ENCODE measurements at regions not wholly inside any gene's neighbourhood (a gene's known extent, or its start where the extent isn't known, plus 50 kb on each side); places are given as distances from the start of the nearest gene placed in this dataset.

GRCh38 chr4:65265526-65265925 is 404.8 kb downstream of the EPHA5 start:
- no peak for TF ChIP-seq CTCF (conservative IDR thresholded peaks at IDR 0.05; ENCODE audit: low read depth, low read length)
- no peak for DNase-seq (ENCODE audit: low read depth)
- no peak overlapping the region for H3K4me3 ChIP-seq (ENCODE audit: low read depth, low read length)

DNA sequence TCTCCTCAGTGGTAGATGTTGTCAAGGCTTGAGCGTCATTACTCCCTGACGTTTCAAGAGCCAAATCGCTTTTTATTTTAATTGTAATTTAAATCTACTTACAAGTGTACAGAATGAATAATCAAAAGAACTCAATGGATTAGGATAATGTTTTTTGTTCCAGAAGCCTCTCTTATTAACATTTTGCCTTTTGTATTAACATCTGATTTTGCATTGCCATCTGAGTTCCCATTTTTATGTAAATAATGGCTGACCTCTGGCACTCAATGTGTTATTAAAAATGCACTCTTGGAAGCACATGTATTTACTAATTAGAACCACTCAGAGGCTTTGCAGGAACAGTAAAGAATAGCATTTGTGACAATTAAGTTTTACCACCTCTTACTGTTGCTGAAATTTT is 411.0 kb downstream of the EPHA5 start:
- H3K4me3 ChIP-seq (ENCODE audit: low read depth, low read length) = no peak overlapping the region
- no peak for DNase-seq (ENCODE audit: low read depth)
- TF ChIP-seq CTCF (conservative IDR thresholded peaks at IDR 0.05; ENCODE audit: low read depth, low read length) = no peak

- TF ChIP-seq CTCF (conservative IDR thresholded peaks at IDR 0.05; ENCODE audit: low read depth, low read length) = no peak
- DNase-seq (ENCODE audit: low read depth) = no peak
- H3K4me3 ChIP-seq (ENCODE audit: low read depth, low read length) = no peak overlapping the region
Observed at GRCh38 chr4:65250916-65251315, 419.4 kb downstream of the EPHA5 start.

GRCh38 chr4:65249111-65249510 is 421.2 kb downstream of the EPHA5 start:
- no peak overlapping the region for H3K4me3 ChIP-seq (ENCODE audit: low read depth, low read length)
- DNase-seq (ENCODE audit: low read depth) = no peak
- TF ChIP-seq CTCF (conservative IDR thresholded peaks at IDR 0.05; ENCODE audit: low read depth, low read length) = no peak

DNA sequence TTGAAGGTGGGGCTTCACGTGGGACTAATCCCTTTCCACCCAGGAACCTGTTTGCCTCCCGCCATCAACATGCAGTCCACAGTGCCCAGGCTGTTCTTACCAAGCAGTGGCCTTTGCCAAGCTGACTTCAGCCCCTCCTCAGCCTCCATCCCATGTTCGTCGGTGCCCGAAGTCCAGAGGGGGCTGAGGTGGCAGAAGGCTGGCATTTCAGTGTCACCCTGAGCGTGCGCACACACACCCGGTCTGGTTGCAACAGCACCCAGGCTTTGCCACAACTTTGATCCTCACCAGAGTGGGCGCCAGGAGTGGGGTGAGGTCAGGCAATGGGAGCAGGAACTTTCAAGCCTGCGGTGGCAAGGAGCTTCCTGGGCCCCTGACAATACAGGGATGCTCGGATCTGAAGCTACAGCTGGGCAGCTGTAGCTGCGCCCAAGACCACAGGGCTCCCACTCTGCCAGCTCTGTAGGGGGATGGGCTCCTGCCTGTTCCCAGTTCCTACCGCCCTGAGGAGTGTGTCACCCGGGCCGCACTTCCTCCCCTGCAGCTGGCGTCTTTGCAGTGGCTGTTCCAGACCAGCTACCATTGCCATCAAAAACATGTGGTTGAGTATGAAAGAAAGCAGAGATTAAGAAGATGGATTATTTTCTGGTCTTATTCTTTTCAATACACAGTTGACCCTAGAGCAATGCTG is 428.0 kb downstream of the EPHA5 start:
- TF ChIP-seq CTCF (conservative IDR thresholded peaks at IDR 0.05; ENCODE audit: low read depth, low read length) = no peak
- DNase-seq (ENCODE audit: low read depth) = no peak

DNA sequence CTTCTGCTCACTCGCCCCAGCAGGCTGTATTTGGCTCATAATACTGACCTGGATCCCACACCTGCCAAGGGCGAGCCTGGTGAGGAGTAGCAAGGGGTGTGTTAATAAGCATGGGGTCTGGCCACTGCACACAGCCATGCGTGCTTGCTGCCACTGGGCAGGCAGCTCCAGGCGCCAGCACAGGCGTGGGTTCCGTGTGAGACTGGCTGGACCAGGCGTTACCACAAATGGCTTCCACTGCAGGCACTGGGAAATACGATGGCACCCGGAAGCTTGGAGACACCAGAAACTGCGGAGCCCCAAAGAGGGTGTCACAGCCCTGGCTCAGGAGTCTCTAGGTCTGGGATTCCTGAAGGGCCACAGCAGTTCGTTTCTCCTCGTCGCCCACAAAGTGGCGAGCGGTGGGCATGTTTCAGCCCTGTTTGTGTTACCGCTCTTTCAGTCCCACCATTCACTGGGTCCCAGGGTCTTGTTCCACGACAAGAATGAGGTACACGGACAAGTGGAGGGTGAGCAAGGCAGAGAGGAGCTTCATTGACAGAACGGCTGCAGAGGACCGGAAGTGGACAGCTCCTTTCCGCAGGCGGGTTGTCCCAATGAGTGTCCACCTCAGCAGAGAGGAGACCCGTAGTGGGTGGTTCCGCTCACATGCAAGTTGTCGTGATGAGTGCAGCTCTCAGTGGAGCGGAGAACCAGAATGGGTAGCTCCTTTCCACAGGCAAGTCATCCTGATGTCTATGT is 428.9 kb downstream of the EPHA5 start:
- no peak for DNase-seq (ENCODE audit: low read depth)
- no peak overlapping the region for H3K4me3 ChIP-seq (ENCODE audit: low read depth, low read length)
- TF ChIP-seq CTCF (conservative IDR thresholded peaks at IDR 0.05; ENCODE audit: low read depth, low read length) = no peak

More for the DNA sequence above, 428.0 kb downstream of the EPHA5 start:
- no peak overlapping the region for H3K4me3 ChIP-seq (ENCODE audit: low read depth, low read length)

Measured in epithelial cell of proximal tubule (primary cell).